HEK293T (cell line): ENCODE measurements at regions not wholly inside any gene's neighbourhood (a gene's known extent, or its start where the extent isn't known, plus 50 kb on each side); places are given as distances from the start of the nearest gene placed in this dataset.

Experiments
- CTCF ChIA-PET: fragments of 350-600 bp; formaldehyde crosslinking; extraction: SDS; loops from one replicate; lab custom pipeline; 2021; ENCODE audit warnings: antibody characterized with exemption, inconsistent platforms; lab: Yijun Ruan, JAX
- POLR2A ChIA-PET: fragments of 350-600 bp; formaldehyde crosslinking; extraction: SDS; loops from one replicate; lab custom pipeline; 2020; ENCODE audit warnings: antibody characterized with exemption, inconsistent platforms; lab: Yijun Ruan, JAX
- DNase-seq: peaks from one replicate; pipeline ENCODE4 v3.0.0; 2012; ENCODE audit warnings: mixed read lengths; ENCODE audit errors: extremely low spot score
- ARNT ChIP-seq: fragments of 450-650 bp; IDR thresholded peaks from 2 replicates; pipeline ENCODE4 v1.6.1; 2017; ENCODE audit warnings: mild to moderate bottlenecking
- BHLHE40 ChIP-seq: fragments of 450-650 bp; IDR thresholded peaks from 2 replicates; pipeline ENCODE4 v1.6.1; 2016; ENCODE audit warnings: mild to moderate bottlenecking, moderate library complexity, borderline replicate concordance
- CTBP1 ChIP-seq: fragments of 450-650 bp; IDR thresholded peaks from 2 replicates; pipeline ENCODE4 v1.6.1; 2016; ENCODE audit warnings: borderline replicate concordance
- ELF4 ChIP-seq: fragments of 450-650 bp; IDR thresholded peaks from 2 replicates; pipeline ENCODE4 v1.6.1; 2017; ENCODE audit warnings: antibody characterized with exemption
- FOXA1 ChIP-seq: fragments of 450-650 bp; IDR thresholded peaks from 2 replicates; pipeline ENCODE4 v1.6.1; 2016; ENCODE audit warnings: mild to moderate bottlenecking
- FOXK2 ChIP-seq: fragments of 450-650 bp; IDR thresholded peaks from 2 replicates; pipeline ENCODE4 v1.6.1; 2016; ENCODE audit warnings: mild to moderate bottlenecking
- FOXM1 ChIP-seq: fragments of 450-650 bp; IDR thresholded peaks from 2 replicates; pipeline ENCODE4 v1.6.1; 2017; ENCODE audit warnings: mild to moderate bottlenecking, borderline replicate concordance
- HDGF ChIP-seq: fragments of 450-650 bp; IDR thresholded peaks from 2 replicates; pipeline ENCODE4 v1.6.1; 2017; ENCODE audit warnings: antibody characterized with exemption, borderline replicate concordance
- L3MBTL2 ChIP-seq: fragments of 450-650 bp; conservative IDR thresholded peaks from 2 replicates; pipeline ENCODE4 v1.6.1; 2016; ENCODE audit warnings: mild to moderate bottlenecking
- LEF1 ChIP-seq: fragments of 450-650 bp; IDR thresholded peaks from 2 replicates; pipeline ENCODE4 v1.6.1; 2017; ENCODE audit warnings: mild to moderate bottlenecking, borderline replicate concordance
- NFRKB ChIP-seq: fragments of 450-650 bp; IDR thresholded peaks from 2 replicates; pipeline ENCODE4 v1.6.1; 2016; ENCODE audit warnings: mild to moderate bottlenecking, moderate library complexity
- PKNOX1 ChIP-seq: fragments of 450-650 bp; IDR thresholded peaks from 2 replicates; pipeline ENCODE4 v1.6.1; 2016
- SP1 ChIP-seq: fragments of 450-650 bp; IDR thresholded peaks from 2 replicates; pipeline ENCODE4 v1.6.1; 2017
- SUZ12 ChIP-seq: fragments of 450-650 bp; IDR thresholded peaks from 2 replicates; pipeline ENCODE4 v1.6.1; 2016; ENCODE audit warnings: mild to moderate bottlenecking
- TARDBP ChIP-seq: fragments of 450-650 bp; IDR thresholded peaks from 2 replicates; pipeline ENCODE4 v1.6.1; 2016
- ZNF384 ChIP-seq: fragments of 450-650 bp; IDR thresholded peaks from 2 replicates; pipeline ENCODE4 v1.6.1; 2016

GRCh38 chr3:164927728-164928127 lies 150.6 kb downstream of the SI start:
- ChIA-PET CTCF (no interaction called here), POLR2A (no interaction called here)
- DNase-seq, result no peak
- no peak for TF ChIP-seq SP1
- no peak for TF ChIP-seq PKNOX1
- TF ChIP-seq FOXA1, result no peak
- TF ChIP-seq L3MBTL2, result no peak
- no peak for TF ChIP-seq LEF1
- no peak for TF ChIP-seq ARNT
- no peak for TF ChIP-seq BHLHE40
- TF ChIP-seq NFRKB, result no peak
- no peak for TF ChIP-seq HDGF
- TF ChIP-seq FOXM1, result no peak
- no peak for TF ChIP-seq SUZ12
- TF ChIP-seq ELF4, result no peak
- TF ChIP-seq ZNF384, result no peak
- TF ChIP-seq TARDBP, result no peak
- no peak for TF ChIP-seq FOXK2
- no peak for TF ChIP-seq CTBP1

DNA sequence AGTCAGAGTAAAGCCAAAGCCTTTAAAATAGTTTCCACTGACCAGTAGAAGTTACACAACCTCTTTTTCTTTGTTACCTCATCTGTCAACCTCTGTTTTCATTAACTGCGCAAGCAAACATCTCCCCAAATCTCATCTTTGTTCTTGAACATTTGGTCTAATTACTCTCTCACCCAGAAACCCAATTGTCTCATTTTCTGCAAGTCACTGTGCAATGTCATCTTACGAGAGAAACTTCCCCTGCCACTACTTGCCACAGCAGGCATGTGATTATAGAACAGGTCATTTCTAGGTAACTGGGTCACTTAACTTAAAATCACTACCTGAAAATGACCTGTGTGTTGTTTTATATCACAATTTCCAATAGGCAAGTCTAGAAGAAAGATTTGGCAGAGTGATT lies 159.4 kb downstream of the SI start:
- ChIA-PET CTCF (no interaction called here), POLR2A (no interaction called here)
- no peak for DNase-seq
- no peak for TF ChIP-seq ARNT

DNA sequence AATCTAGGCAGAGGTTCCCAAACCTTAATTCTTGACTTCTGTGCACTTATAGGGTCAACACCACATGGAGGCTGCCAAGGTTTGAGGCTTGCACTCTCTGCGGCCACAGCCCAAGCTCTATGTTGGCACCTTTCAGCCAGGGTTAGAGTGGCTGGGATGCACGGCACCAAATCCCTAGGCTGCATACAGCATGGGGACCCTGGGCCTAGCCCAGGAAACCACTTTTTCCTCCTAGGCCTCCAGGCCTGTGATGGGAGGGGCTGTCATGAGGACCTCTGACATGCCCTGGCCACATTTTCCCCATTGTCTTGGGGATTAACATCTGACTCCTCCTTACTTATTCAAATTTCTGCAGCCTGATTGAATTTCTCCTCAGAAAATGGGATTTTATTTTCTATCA lies 165.4 kb downstream of the SI start:
- ChIA-PET CTCF (no interaction called here), POLR2A (no interaction called here)
- no peak for DNase-seq
- no peak for TF ChIP-seq ARNT
- TF ChIP-seq SUZ12, result no peak
- no peak for TF ChIP-seq ZNF384
- no peak for TF ChIP-seq LEF1
- no peak for TF ChIP-seq FOXA1
- TF ChIP-seq FOXK2, result no peak
- TF ChIP-seq CTBP1, result no peak
- TF ChIP-seq TARDBP, result no peak
- no peak for TF ChIP-seq FOXM1
- no peak for TF ChIP-seq BHLHE40
- TF ChIP-seq L3MBTL2, result no peak
- no peak for TF ChIP-seq ELF4
- TF ChIP-seq HDGF, result no peak
- no peak for TF ChIP-seq SP1
- no peak for TF ChIP-seq PKNOX1
- TF ChIP-seq NFRKB, result no peak

GRCh38 chr3:164903820-164904451 lies 174.4 kb downstream of the SI start:
- CTCF ChIA-PET, result no interaction called here
- TF ChIP-seq ELF4 (no peak), FOXK2 (no peak), L3MBTL2 (no peak), BHLHE40 (no peak), FOXA1 (no peak), CTBP1 (no peak), FOXM1 (no peak), LEF1 (no peak), HDGF (no peak), ZNF384 (no peak), ARNT (no peak), NFRKB (no peak), TARDBP (no peak), SP1 (no peak)
- POLR2A ChIA-PET, result no interaction called here
- DNase-seq, result no peak

DNA sequence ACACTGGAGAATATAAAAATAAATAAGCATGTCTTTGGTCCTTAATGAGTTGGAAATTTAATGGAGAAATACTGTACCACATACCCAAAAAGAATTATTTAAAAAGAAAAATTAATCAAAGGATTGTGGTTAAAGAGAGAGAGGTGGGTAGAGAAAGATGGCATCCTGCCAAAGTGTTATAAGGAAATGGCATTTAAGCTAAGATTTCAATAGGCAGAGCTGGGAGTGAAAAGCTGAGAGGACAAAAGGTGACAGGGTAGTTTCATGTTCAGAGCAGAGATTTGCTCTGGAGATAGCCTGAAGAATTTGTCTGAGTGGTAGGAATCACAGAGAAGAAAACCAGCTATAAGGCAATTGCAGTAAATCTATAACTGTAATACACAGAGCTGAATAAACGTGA lies 181.0 kb downstream of the SI start:
- peak; percentile 3 for DNase-seq
- POLR2A ChIA-PET, result no interaction called here
- CTCF ChIA-PET, result no interaction called here

More for the DNA sequence above, 181.0 kb downstream of the SI start:
- no peak for TF ChIP-seq ARNT
- no peak for TF ChIP-seq L3MBTL2
- no peak for TF ChIP-seq LEF1
- no peak for TF ChIP-seq TARDBP
- no peak for TF ChIP-seq HDGF
- TF ChIP-seq BHLHE40, result no peak
- no peak for TF ChIP-seq FOXM1
- TF ChIP-seq SP1, result no peak
- no peak for TF ChIP-seq PKNOX1
- no peak for TF ChIP-seq ZNF384
- TF ChIP-seq ELF4, result no peak
- TF ChIP-seq FOXK2, result no peak
